ENCODE measurements at regions not wholly inside any gene's neighbourhood (a gene's known extent, or its start where the extent isn't known, plus 50 kb on each side); places are given as distances from the start of the nearest gene placed in this dataset.

- Histone ChIP-seq H3K4me2 (no peak overlapping the region), H3K27me3 (ENCODE audit: insufficient read depth) (no peaks in the 10 kb centered on the region), H3K4me3 (ENCODE audit: low read depth in 2 of 2, low read length in 1 of 2) (no peak overlapping the region), H3K79me2 (ENCODE audit: insufficient read depth) (no peaks in the 10 kb centered on the region), H3K9me3 (no peaks in the 10 kb centered on the region; the same call in 1 of the 2 replicates), H2AFZ (ENCODE audit: low read depth) (no peak overlapping the region), H4K20me1 (ENCODE audit: insufficient read depth) (no peaks in the 10 kb centered on the region), H3K27ac (ENCODE audit: low read depth in 2 of 2, low read length in 1 of 2) (no peak overlapping the region), H3K36me3 (replicated peaks in 1 of 2; ENCODE audit: control insufficient read depth in 1 of 2, insufficient read depth in 2 of 2, low read length in 1 of 2) (no peaks in the 10 kb centered on the region), H3K9ac (no peak overlapping the region), H3F3A (replicated peaks; ENCODE audit: insufficient read depth) (no peaks in the 10 kb centered on the region), H3K9me2 (no peaks in the 10 kb centered on the region), H3K4me1 (ENCODE audit: control insufficient read depth in 1 of 2, insufficient read depth in 2 of 2, low read depth in 1 of 2, low read length in 1 of 2) (no peaks in the 10 kb centered on the region; a peak in 1 of 4 replicates)
- WGBS (ENCODE audit: low lambda C conversion rate) = 54% methylated on average over 3 of the region's 3 CpGs
- CTCF ChIA-PET = no interaction called here
- POLR2A ChIA-PET = no interaction called here
- DNase-seq = no peak
- TF ChIP-seq MAX (IDR thresholded peaks at IDR 0.05; ENCODE audit: low read depth) (no peak), FOXJ3 (CRISPR knock-in tag; IDR thresholded peaks at IDR 0.05) (no peak), FOXM1 (IDR thresholded peaks at IDR 0.05; ENCODE audit: low read depth) (no peak), EP300 (IDR thresholded peaks at IDR 0.05; ENCODE audit: borderline replicate concordance in 1 of 2, low read depth in 1 of 2, low read length in 1 of 2) (no peak), ZBTB33 (IDR thresholded peaks at IDR 0.05; ENCODE audit: borderline replicate concordance, low read depth) (no peak), NFIC (IDR thresholded peaks at IDR 0.05; ENCODE audit: borderline replicate concordance) (no peak), GATA2 (CRISPR knock-in tag; IDR thresholded peaks at IDR 0.05) (no peak), SMC3 (IDR thresholded peaks at IDR 0.05; ENCODE audit: low read depth, low read length) (no peak), TEAD4 (IDR thresholded peaks at IDR 0.05; ENCODE audit: borderline replicate concordance, insufficient read depth) (no peak), IRF3 (IDR thresholded peaks at IDR 0.05; ENCODE audit: low read depth, low read length) (no peak), FOSL2 (IDR thresholded peaks at IDR 0.05; ENCODE audit: borderline replicate concordance, low read depth) (no peak), RXRA (IDR thresholded peaks at IDR 0.05; ENCODE audit: borderline replicate concordance, low read depth) (no peak), TCF12 (IDR thresholded peaks at IDR 0.05) (no peak)
- TF ChIP-seq, protein P1, sequence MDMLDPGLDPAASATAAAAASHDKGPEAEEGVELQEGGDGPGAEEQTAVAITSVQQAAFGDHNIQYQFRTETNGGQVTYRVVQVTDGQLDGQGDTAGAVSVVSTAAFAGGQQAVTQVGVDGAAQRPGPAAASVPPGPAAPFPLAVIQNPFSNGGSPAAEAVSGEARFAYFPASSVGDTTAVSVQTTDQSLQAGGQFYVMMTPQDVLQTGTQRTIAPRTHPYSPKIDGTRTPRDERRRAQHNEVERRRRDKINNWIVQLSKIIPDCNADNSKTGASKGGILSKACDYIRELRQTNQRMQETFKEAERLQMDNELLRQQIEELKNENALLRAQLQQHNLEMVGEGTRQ (IDR thresholded peaks at IDR 0.05; ENCODE audit: borderline replicate concordance, low read depth, low read length) = no peak
These were observed 63.8 kb upstream of the S1PR3 start for GRCh38 chr9:88927510-88927909.

- H3K4me2 ChIP-seq = no peak overlapping the region
- DNase-seq = no peak
- no peaks in the 10 kb centered on the region; a peak in 1 of 4 replicates for H3K4me1 ChIP-seq (ENCODE audit: control insufficient read depth in 1 of 2, insufficient read depth in 2 of 2, low read depth in 1 of 2, low read length in 1 of 2)
- POLR2A ChIA-PET = no interaction called here
- H3K9ac ChIP-seq = no peak overlapping the region
- no peaks in the 10 kb centered on the region; the same call in 1 of the 2 replicates for H3K9me3 ChIP-seq
- H3K27ac ChIP-seq (ENCODE audit: low read depth in 2 of 2, low read length in 1 of 2) = no peak overlapping the region
- H4K20me1 ChIP-seq (ENCODE audit: insufficient read depth) = no peaks in the 10 kb centered on the region
- H3K9me2 ChIP-seq = no peaks in the 10 kb centered on the region
- no peak overlapping the region; a peak in 1 of 4 replicates for H3K4me3 ChIP-seq (ENCODE audit: low read depth in 2 of 2, low read length in 1 of 2)
- H3F3A ChIP-seq (replicated peaks; ENCODE audit: insufficient read depth) = no peaks in the 10 kb centered on the region
- H3K36me3 ChIP-seq (replicated peaks in 1 of 2; ENCODE audit: control insufficient read depth in 1 of 2, insufficient read depth in 2 of 2, low read length in 1 of 2) = no peaks in the 10 kb centered on the region
- H2AFZ ChIP-seq (ENCODE audit: low read depth) = no peak overlapping the region
- H3K27me3 ChIP-seq (ENCODE audit: insufficient read depth) = no peaks in the 10 kb centered on the region
- CTCF ChIA-PET = no interaction called here
- WGBS (ENCODE audit: low lambda C conversion rate) = 54% methylated on average over 3 of the region's 3 CpGs
- no peaks in the 10 kb centered on the region for H3K79me2 ChIP-seq (ENCODE audit: insufficient read depth)
- TF ChIP-seq, protein P2, sequence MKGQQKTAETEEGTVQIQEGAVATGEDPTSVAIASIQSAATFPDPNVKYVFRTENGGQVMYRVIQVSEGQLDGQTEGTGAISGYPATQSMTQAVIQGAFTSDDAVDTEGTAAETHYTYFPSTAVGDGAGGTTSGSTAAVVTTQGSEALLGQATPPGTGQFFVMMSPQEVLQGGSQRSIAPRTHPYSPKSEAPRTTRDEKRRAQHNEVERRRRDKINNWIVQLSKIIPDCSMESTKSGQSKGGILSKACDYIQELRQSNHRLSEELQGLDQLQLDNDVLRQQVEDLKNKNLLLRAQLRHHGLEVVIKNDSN (IDR thresholded peaks at IDR 0.05; ENCODE audit: borderline replicate concordance, low read depth) = no peak
- TF ChIP-seq GABPA (IDR thresholded peaks at IDR 0.05; ENCODE audit: low read depth) (no peak), MEF2A (IDR thresholded peaks at IDR 0.05; ENCODE audit: borderline replicate concordance, low read depth) (no peak), RXRA (IDR thresholded peaks at IDR 0.05; ENCODE audit: borderline replicate concordance, low read depth) (no peak), FOXM1 (IDR thresholded peaks at IDR 0.05; ENCODE audit: low read depth) (no peak), ELF1 (IDR thresholded peaks at IDR 0.05) (no peak), TEAD4 (IDR thresholded peaks at IDR 0.05; ENCODE audit: borderline replicate concordance, insufficient read depth) (no peak)
- TF ChIP-seq, protein P3, sequence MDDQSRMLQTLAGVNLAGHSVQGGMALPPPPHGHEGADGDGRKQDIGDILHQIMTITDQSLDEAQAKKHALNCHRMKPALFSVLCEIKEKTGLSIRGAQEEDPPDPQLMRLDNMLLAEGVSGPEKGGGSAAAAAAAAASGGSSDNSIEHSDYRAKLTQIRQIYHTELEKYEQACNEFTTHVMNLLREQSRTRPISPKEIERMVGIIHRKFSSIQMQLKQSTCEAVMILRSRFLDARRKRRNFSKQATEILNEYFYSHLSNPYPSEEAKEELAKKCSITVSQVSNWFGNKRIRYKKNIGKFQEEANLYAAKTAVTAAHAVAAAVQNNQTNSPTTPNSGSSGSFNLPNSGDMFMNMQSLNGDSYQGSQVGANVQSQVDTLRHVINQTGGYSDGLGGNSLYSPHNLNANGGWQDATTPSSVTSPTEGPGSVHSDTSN (IDR thresholded peaks at IDR 0.05) = no peak
- TF ChIP-seq, protein P1 (IDR thresholded peaks at IDR 0.05; ENCODE audit: borderline replicate concordance, low read depth, low read length) = no peak
These were observed 60.6 kb upstream of the S1PR3 start for GRCh38 chr9:88930716-88931115.
